ENCODE measurements at regions not wholly inside any gene's neighbourhood (a gene's known extent, or its start where the extent isn't known, plus 50 kb on each side); places are given as distances from the start of the nearest gene placed in this dataset.

GRCh38 chr5:125181159-125181558 is 434.7 kb upstream of the ZNF608 start:
- no peak for TF ChIP-seq GATA2 (IDR thresholded peaks at IDR 0.05; ENCODE audit: low read depth, low read length)
- no peak for TF ChIP-seq GATA3 (IDR thresholded peaks at IDR 0.05; ENCODE audit: low read depth, low read length)

Measured in SH-SY5Y (cell line).